GM23248 (cell line): ENCODE measurements at regions not wholly inside any gene's neighbourhood (a gene's known extent, or its start where the extent isn't known, plus 50 kb on each side); places are given as distances from the start of the nearest gene placed in this dataset.
A peak's percentile ranks its signal among the peaks of the same experiment; 100 is the strongest.

Experiments
- DNase-seq: peaks from one replicate; pipeline ENCODE4 v3.0.0-alpha.2; 2015
- H2AFZ ChIP-seq: fragments of 200-600 bp; sonication (generic); 2 replicates; pipeline ENCODE4 v1.6.1; 2016; ENCODE audit warnings: antibody characterized with exemption
- H3F3A ChIP-seq: fragments of 200-600 bp; sonication (generic); 2 replicates; pipeline ENCODE4 v1.6.1; 2016; ENCODE audit warnings: mild to moderate bottlenecking, antibody characterized with exemption, mixed run types; ENCODE audit not compliant: insufficient read depth
- H3K27ac ChIP-seq: fragments of 200-600 bp; sonication (generic); 2 replicates; pipeline ENCODE4 v1.5.1; 2016; ENCODE audit warnings: mild to moderate bottlenecking
- H3K27me3 ChIP-seq: fragments of 200-600 bp; sonication (generic); replicated peaks from 2 replicates; pipeline ENCODE4 v1.6.1; 2016; ENCODE audit warnings: mild to moderate bottlenecking; ENCODE audit not compliant: insufficient read depth
- H3K36me3 ChIP-seq: fragments of 200-600 bp; sonication (generic); 2 replicates; pipeline ENCODE4 v1.6.1; 2016; ENCODE audit warnings: low read depth, mild to moderate bottlenecking
- H3K4me1 ChIP-seq: fragments of 200-600 bp; sonication (generic); 2 replicates; pipeline ENCODE4 v1.6.1; 2016; ENCODE audit warnings: mild to moderate bottlenecking; ENCODE audit not compliant: insufficient read depth
- H3K4me2 ChIP-seq: fragments of 200-600 bp; sonication (generic); one replicate; pipeline ENCODE4 v1.6.1; 2016; ENCODE audit warnings: mild to moderate bottlenecking; ENCODE audit not compliant: unreplicated experiment
- H3K4me3 ChIP-seq: fragments of 200-600 bp; sonication (generic); 2 replicates; pipeline ENCODE4 v1.5.1; 2016; ENCODE audit warnings: mild to moderate bottlenecking
- H3K79me2 ChIP-seq: fragments of 200-600 bp; sonication (generic); 2 replicates; pipeline ENCODE4 v1.6.1; 2016; ENCODE audit warnings: mild to moderate bottlenecking; ENCODE audit not compliant: insufficient read depth
- H3K9ac ChIP-seq: fragments of 200-600 bp; sonication (generic); 2 replicates; pipeline ENCODE4 v1.6.1; 2016; ENCODE audit warnings: mild to moderate bottlenecking
- H3K9me2 ChIP-seq: fragments of 200-600 bp; sonication (generic); 2 replicates; pipeline ENCODE4 v1.6.1; 2016; ENCODE audit warnings: mixed run types, mild to moderate bottlenecking, moderate library complexity; ENCODE audit not compliant: insufficient read depth
- H3K9me3 ChIP-seq: fragments of 200-600 bp; sonication (generic); one replicate; pipeline ENCODE4 v1.6.1; 2017; ENCODE audit warnings: low read depth
- H4K20me1 ChIP-seq: fragments of 200-600 bp; sonication (generic); 2 replicates; pipeline ENCODE4 v1.6.0; 2016; ENCODE audit not compliant: insufficient read depth
- EZH2 ChIP-seq: fragments of 200-600 bp; sonication (generic); IDR thresholded peaks from 2 replicates; pipeline ENCODE4 v1.6.1; 2018; ENCODE audit warnings: antibody characterized with exemption, mild to moderate bottlenecking; ENCODE audit not compliant: insufficient read depth, poor library complexity, severe bottlenecking
- EZH2phosphoT487 ChIP-seq: fragments of 200-600 bp; sonication (generic); IDR thresholded peaks from 2 replicates; pipeline ENCODE4 v1.6.1; 2018; ENCODE audit warnings: antibody characterized with exemption, moderate library complexity, mild to moderate bottlenecking, low read depth; ENCODE audit not compliant: insufficient read depth
- WGBS, 2 experiments: methylation state at CpG; one replicate each; pipeline ENCODE4 v1.1.6; 2015 to 2017; ENCODE audit warnings: low lambda C conversion rate in 2 of 2, low coverage in 1 of 2; ENCODE audit errors: missing lambda C conversion rate in 2 of 2; 5-methylcytosine and 5-hydroxymethylcytosine counted together
- in situ Hi-C: fragments of 300-500 bp; cut with MboI; formaldehyde crosslinking; loops from 2 replicates; pipeline ENCODE4 v1.15.0; 2020

DNA sequence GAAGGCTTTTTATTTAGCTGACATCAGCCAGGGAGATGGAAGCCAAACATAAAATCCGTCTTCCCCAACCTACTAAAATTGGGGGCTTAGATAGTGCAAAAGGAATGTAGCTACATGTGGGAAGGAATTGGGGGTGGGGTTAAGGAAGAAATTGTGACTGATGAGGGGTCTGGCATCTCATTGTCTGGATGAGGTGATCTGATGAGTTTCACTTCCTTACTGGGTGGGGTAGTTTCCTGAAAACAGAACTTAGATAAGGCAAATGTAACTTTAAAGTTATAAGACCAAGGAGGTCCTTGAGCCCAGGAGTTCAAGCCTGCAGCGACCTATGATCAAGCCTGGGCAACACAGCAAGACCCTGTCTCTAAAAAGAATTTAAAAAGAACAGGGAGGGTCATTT lies 105.5 kb upstream of the NEIL3 start:
- in situ Hi-C loops = no loop called here
- WGBS, 2 experiments = 14 to 22% methylated on average over 2 of the region's 2 CpGs

DNA sequence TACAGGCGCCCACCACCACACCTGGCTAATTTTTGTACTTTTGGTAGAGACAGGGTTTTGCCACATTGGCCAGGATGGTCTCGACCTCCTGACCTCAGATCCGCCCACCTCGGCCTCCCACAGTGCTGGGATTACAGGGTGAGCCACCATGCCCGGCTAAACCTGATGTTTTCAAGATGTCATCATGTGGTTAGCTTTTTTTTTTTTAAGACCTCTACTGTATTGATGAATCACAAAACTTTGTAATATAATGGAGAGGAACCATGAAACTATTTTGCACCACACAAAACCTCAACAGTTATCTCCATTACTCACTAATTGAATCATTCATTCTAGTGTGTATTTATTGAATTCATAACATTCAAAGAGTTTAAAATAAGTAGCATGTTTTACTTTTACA lies 94.7 kb upstream of the NEIL3 start:
- WGBS, 2 experiments = 55 to 60% methylated on average over 5 of the region's 5 CpGs
- Histone ChIP-seq H3K4me2 (peak overlapping the region; percentile 8), H3K9me2 (peaks cover 3% of the 10 kb centered on the region; the same call in 1 of the 2 replicates), H3K4me3 (no peak overlapping the region), H3K27ac (peak overlapping the region; percentile 45), H3K79me2 (no peaks in the 10 kb centered on the region), H3K4me1 (peaks cover 18% of the 10 kb centered on the region), H3K27me3 (no peaks in the 10 kb centered on the region), H3K36me3 (no peaks in the 10 kb centered on the region), H4K20me1 (no peaks in the 10 kb centered on the region), H3K9ac (no peak overlapping the region), H3K9me3 (no peaks in the 10 kb centered on the region), H3F3A (no peaks in the 10 kb centered on the region), H2AFZ (no peak overlapping the region)
- DNase-seq = peak; percentile 83
- in situ Hi-C loops = no loop called here
- TF ChIP-seq EZH2 = no peak
- TF ChIP-seq EZH2phosphoT487 = peak; percentile 79; the same call in 1 of the 2 replicates

More for the DNA sequence above, 105.5 kb upstream of the NEIL3 start:
- Histone ChIP-seq H3K9ac (no peak overlapping the region), H3F3A (no peaks in the 10 kb centered on the region), H3K9me2 (no peaks in the 10 kb centered on the region), H3K4me3 (no peak overlapping the region), H3K9me3 (no peaks in the 10 kb centered on the region), H3K4me2 (no peak overlapping the region), H2AFZ (no peak overlapping the region), H3K79me2 (no peaks in the 10 kb centered on the region), H3K4me1 (no peaks in the 10 kb centered on the region), H3K27me3 (no peaks in the 10 kb centered on the region), H3K27ac (no peak overlapping the region), H4K20me1 (no peaks in the 10 kb centered on the region), H3K36me3 (no peaks in the 10 kb centered on the region)
- no peak for DNase-seq
- no peak for TF ChIP-seq EZH2phosphoT487
- TF ChIP-seq EZH2 = no peak

GRCh38 chr4:177220376-177220775 lies 89.3 kb upstream of the NEIL3 start:
- no peaks in the 10 kb centered on the region for H3K36me3 ChIP-seq
- in situ Hi-C loops = no loop called here
- peak; percentile 71 for DNase-seq

GRCh38 chr4:177222781-177223180 lies 86.9 kb upstream of the NEIL3 start:
- Histone ChIP-seq H3K4me1 (0 out of 2 replicates have a peak, but pooled peaks cover 5% of the 10 kb centered on the region), H4K20me1 (no peaks in the 10 kb centered on the region), H3K36me3 (no peaks in the 10 kb centered on the region), H3F3A (no peaks in the 10 kb centered on the region), H3K9me3 (no peaks in the 10 kb centered on the region), H3K9ac (no peak overlapping the region), H3K4me2 (no peak overlapping the region), H3K79me2 (no peaks in the 10 kb centered on the region), H2AFZ (no peak overlapping the region), H3K4me3 (no peak overlapping the region), H3K27me3 (no peaks in the 10 kb centered on the region), H3K9me2 (no peaks in the 10 kb centered on the region), H3K27ac (no peak overlapping the region)
- DNase-seq = no peak
- TF ChIP-seq EZH2phosphoT487 = no peak
- no peak for TF ChIP-seq EZH2
- WGBS, 2 experiments = 49 to 58% methylated on average over 2 of the region's 2 CpGs
- in situ Hi-C loops = no loop called here

More at GRCh38 chr4:177220376-177220775, 89.3 kb upstream of the NEIL3 start:
- H3K4me1 ChIP-seq = peaks cover 12% of the 10 kb centered on the region
- H3K27ac ChIP-seq = no peak overlapping the region
- H3K27me3 ChIP-seq = no peaks in the 10 kb centered on the region
- TF ChIP-seq EZH2phosphoT487 = no peak
- TF ChIP-seq EZH2 = no peak
- H3K79me2 ChIP-seq = no peaks in the 10 kb centered on the region
- no peaks in the 10 kb centered on the region for H3K9me3 ChIP-seq
- H4K20me1 ChIP-seq = no peaks in the 10 kb centered on the region
- no peak overlapping the region for H3K4me2 ChIP-seq
- no peak overlapping the region for H2AFZ ChIP-seq
- H3K4me3 ChIP-seq = no peak overlapping the region
- H3F3A ChIP-seq = no peaks in the 10 kb centered on the region
- 52 to 56% methylated on average over 4 of the region's 4 CpGs for WGBS, 2 experiments
- no peak overlapping the region for H3K9ac ChIP-seq
- peaks cover 3% of the 10 kb centered on the region; the same call in 1 of the 2 replicates for H3K9me2 ChIP-seq

DNA sequence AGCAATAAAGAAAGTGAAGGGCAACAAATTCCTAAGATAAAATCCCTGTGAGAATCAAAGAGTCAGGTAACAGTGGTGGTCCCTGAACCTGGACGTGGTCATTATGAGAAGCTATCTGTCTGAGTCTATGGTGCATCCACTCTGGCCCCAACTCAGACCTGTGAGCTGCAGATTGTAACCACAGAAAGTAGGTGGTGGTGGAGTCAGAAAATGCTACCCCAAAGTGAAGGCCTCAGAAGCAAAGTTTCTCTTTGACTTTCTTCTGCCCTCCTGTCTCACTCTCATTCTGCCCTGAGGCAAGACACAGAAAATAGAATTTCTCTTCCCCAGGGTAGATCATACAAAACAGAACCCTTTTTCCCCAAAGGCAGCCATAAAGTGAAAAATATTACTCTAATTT lies 84.1 kb upstream of the NEIL3 start:
- TF ChIP-seq EZH2 (no peak), EZH2phosphoT487 (no peak)
- Histone ChIP-seq H3K4me2 (no peak overlapping the region), H3K9ac (no peak overlapping the region), H3K9me2 (no peaks in the 10 kb centered on the region), H3F3A (no peaks in the 10 kb centered on the region), H3K9me3 (no peaks in the 10 kb centered on the region), H3K4me3 (no peak overlapping the region), H3K79me2 (no peaks in the 10 kb centered on the region), H3K27ac (no peak overlapping the region), H3K27me3 (no peaks in the 10 kb centered on the region), H3K36me3 (no peaks in the 10 kb centered on the region), H4K20me1 (no peaks in the 10 kb centered on the region), H3K4me1 (peaks cover 6% of the 10 kb centered on the region; the same call in 1 of the 2 replicates), H2AFZ (no peak overlapping the region)
- no peak for DNase-seq
- WGBS, 2 experiments = 56 to 63% methylated on average over 1 of the region's 1 CpG
- in situ Hi-C loops = loop anchor here (25.0 kb wide), 1 partner anchor 838 kb away; no protein-coding TSS in a partner anchor
